H1 (cell line): ENCODE measurements at regions not wholly inside any gene's neighbourhood (a gene's known extent, or its start where the extent isn't known, plus 50 kb on each side); places are given as distances from the start of the nearest gene placed in this dataset.

Experiments used
- CTCF ChIA-PET: fragments of 300-600 bp; sonication (Branson Sonifier 250); formaldehyde crosslinking; loops from one replicate; lab custom pipeline; 2021; ENCODE audit not compliant: partially characterized antibody; lab: Charles Lee
- POLR2A ChIA-PET: fragments of 300-600 bp; sonication (Branson Sonifier 250); formaldehyde crosslinking; loops from one replicate; lab custom pipeline; 2021; ENCODE audit warnings: inconsistent platforms; ENCODE audit not compliant: partially characterized antibody; lab: Charles Lee
- DNase-seq, 2 experiments: peaks; one replicate each; pipeline versions ENCODE4 v3.0.0 to v3.0.0-alpha.2; 2010 to 2022; ENCODE audit warnings: low spot score in 2 of 2, low read depth in 1 of 2, mixed read lengths in 1 of 2
- FAIRE-seq: peaks from 2 replicates; lab custom pipeline; 2011; peaks lifted over from hg19 to GRCh38; lab: Jason Lieb, UNC
- H2AFZ ChIP-seq: 2 replicates; pipeline ENCODE4 v1.8.1; 2012; ENCODE audit warnings: low read length, inconsistent platforms
- H2AK5ac ChIP-seq: 2 replicates; pipeline ENCODE4 v1.6.1; 2013; ENCODE audit warnings: low read depth, low read length
- H2BK120ac ChIP-seq: replicated peaks from 2 replicates; pipeline ENCODE3; 2013; ENCODE audit warnings: low read depth, low read length, inconsistent platforms
- H2BK12ac ChIP-seq: 2 replicates; pipeline ENCODE4 v1.6.1; 2013; ENCODE audit warnings: low read depth, low read length
- H2BK15ac ChIP-seq: 2 replicates; pipeline ENCODE4 v1.6.1; 2013; ENCODE audit warnings: low read length
- H2BK20ac ChIP-seq: 2 replicates; pipeline ENCODE4 v1.6.1; 2013; ENCODE audit warnings: low read length
- H2BK5ac ChIP-seq: 2 replicates; pipeline ENCODE4 v1.6.1; 2013; ENCODE audit warnings: low read depth, low read length
- H3K14ac ChIP-seq: 2 replicates; pipeline ENCODE4 v1.6.1; 2013; ENCODE audit warnings: inconsistent platforms; ENCODE audit not compliant: insufficient read length
- H3K18ac ChIP-seq: 2 replicates; pipeline ENCODE4 v1.6.1; 2013; ENCODE audit warnings: low read length; ENCODE audit errors: extremely low read depth
- H3K23ac ChIP-seq: 2 replicates; pipeline ENCODE4 v1.6.1; 2013; ENCODE audit warnings: inconsistent platforms; ENCODE audit not compliant: insufficient read length
- H3K23me2 ChIP-seq: 2 replicates; pipeline ENCODE4 v1.6.1; 2013; ENCODE audit warnings: low read depth, low read length
- H3K27ac ChIP-seq: 2 replicates; pipeline ENCODE4 v1.6.1; 2011; ENCODE audit warnings: low read depth, low read length, inconsistent platforms
- H3K27me3 ChIP-seq, 4 experiments: replicated peaks in 1 of 4; 1 replicate in 1 of 4; 2 replicates in 3 of 4; pipeline versions ENCODE4 v1.6.1 to v1.8.1; 2011 to 2013; ENCODE audit warnings: low read length in 3 of 4, mild to moderate bottlenecking in 3 of 4, inconsistent platforms in 2 of 4, mixed read lengths in 2 of 4, moderate library complexity in 1 of 4; ENCODE audit not compliant: control insufficient read depth in 3 of 4, insufficient read depth in 3 of 4; ENCODE audit errors: extremely low read depth in 1 of 4
- H3K36me3 ChIP-seq, 4 experiments: 2 replicates each; pipeline versions ENCODE4 v1.6.1 to v1.8.1; 2011 to 2013; ENCODE audit warnings: mild to moderate bottlenecking in 4 of 4, low read length in 3 of 4, moderate library complexity in 2 of 4, control low read depth in 1 of 4, inconsistent platforms in 1 of 4; ENCODE audit not compliant: insufficient read depth in 4 of 4, control insufficient read depth in 2 of 4
- H3K4ac ChIP-seq: replicated peaks from 2 replicates; pipeline ENCODE3; 2013; ENCODE audit warnings: low read length, low read depth, mixed read lengths, inconsistent platforms; ENCODE audit not compliant: insufficient read length
- H3K4me1 ChIP-seq, 4 experiments: replicated peaks in 1 of 4; 1 replicate in 1 of 4; 2 replicates in 3 of 4; pipeline versions ENCODE4 v1.6.1 to v1.8.1; 2011 to 2013; ENCODE audit warnings: low read length in 3 of 4, inconsistent platforms in 2 of 4, mixed read lengths in 1 of 4; ENCODE audit not compliant: insufficient read depth in 4 of 4, control insufficient read depth in 3 of 4
- H3K4me2 ChIP-seq, 2 experiments: 2 replicates each; pipeline versions ENCODE4 v1.6.1 to v1.8.1; 2011 to 2013; ENCODE audit warnings: low read depth in 2 of 2, low read length in 2 of 2, control low read depth in 1 of 2, inconsistent platforms in 1 of 2, mild to moderate bottlenecking in 1 of 2; ENCODE audit not compliant: insufficient read depth in 1 of 2
- H3K4me3 ChIP-seq, 4 experiments: fragments of 200-600, 300-600 bp in 1 of 4; sonication (generic), shearing (Covaris generic), sonication (Bioruptor Twin) in 1 of 4; 2 replicates each; pipeline versions ENCODE4 v1.5.1 to v1.8.1; 2011 to 2016; ENCODE audit warnings: low read length in 4 of 4, low read depth in 3 of 4, control low read depth in 2 of 4, inconsistent platforms in 2 of 4, mild to moderate bottlenecking in 2 of 4, mixed read lengths in 1 of 4, moderate library complexity in 1 of 4; ENCODE audit not compliant: insufficient read depth in 2 of 4; ENCODE audit errors: extremely low read depth in 1 of 4
- H3K56ac ChIP-seq: replicated peaks from 2 replicates; pipeline ENCODE3; 2013; ENCODE audit warnings: low read depth, mild to moderate bottlenecking, mixed read lengths, low read length, inconsistent platforms; ENCODE audit not compliant: insufficient read length
- H3K79me1 ChIP-seq: 2 replicates; pipeline ENCODE4 v1.6.1; 2013; ENCODE audit warnings: low read depth, low read length, control low read depth
- H3K79me2 ChIP-seq, 2 experiments: 2 replicates each; pipeline versions ENCODE4 v1.6.1 to v1.8.1; 2012 to 2013; ENCODE audit warnings: low read length in 2 of 2, mild to moderate bottlenecking in 2 of 2, inconsistent platforms in 1 of 2; ENCODE audit not compliant: insufficient read depth in 2 of 2, control insufficient read depth in 1 of 2
- H3K9ac ChIP-seq, 4 experiments: replicated peaks in 1 of 4; 1 replicate in 1 of 4; 2 replicates in 3 of 4; pipeline versions ENCODE4 v1.6.1 to v1.8.1; 2011 to 2013; ENCODE audit warnings: low read depth in 3 of 4, low read length in 3 of 4, control low read depth in 2 of 4, mild to moderate bottlenecking in 2 of 4, moderate library complexity in 2 of 4, inconsistent platforms in 1 of 4; ENCODE audit errors: extremely low read depth in 1 of 4
- H3K9me3 ChIP-seq, 2 experiments: 2 replicates each; pipeline versions ENCODE4 v1.6.1 to v1.8.1; 2012 to 2013; ENCODE audit warnings: mild to moderate bottlenecking in 2 of 2, moderate library complexity in 2 of 2, control low read depth in 1 of 2, inconsistent platforms in 1 of 2, low read depth in 1 of 2, low read length in 1 of 2, mixed read lengths in 1 of 2; ENCODE audit not compliant: insufficient read depth in 2 of 2
- H4K20me1 ChIP-seq, 2 experiments: replicated peaks in 1 of 2; 2 replicates each; pipeline versions ENCODE3 to v1.8.1; 2011 to 2013; ENCODE audit warnings: inconsistent platforms in 2 of 2, low read length in 2 of 2, mild to moderate bottlenecking in 1 of 2; ENCODE audit not compliant: insufficient read depth in 2 of 2, control insufficient read depth in 1 of 2
- H4K5ac ChIP-seq: 2 replicates; pipeline ENCODE4 v1.6.1; 2013; ENCODE audit warnings: low read length, low read depth, mixed read lengths, inconsistent platforms; ENCODE audit not compliant: insufficient read length
- H4K8ac ChIP-seq: 2 replicates; pipeline ENCODE4 v1.8.0; 2013; ENCODE audit warnings: mild to moderate bottlenecking, moderate library complexity, low read length, inconsistent platforms; ENCODE audit not compliant: insufficient read depth; ENCODE audit errors: extremely low read depth
- H4K91ac ChIP-seq: replicated peaks from 2 replicates; pipeline ENCODE3; 2013; ENCODE audit warnings: low read length, mixed read lengths, inconsistent platforms; ENCODE audit not compliant: insufficient read length
- ATF2 ChIP-seq: IDR thresholded peaks from 2 replicates; pipeline ENCODE4 v1.6.1; 2012; ENCODE audit warnings: low read length, inconsistent platforms
- BACH1 ChIP-seq: IDR thresholded peaks from 2 replicates; pipeline ENCODE4 v1.6.1; 2012; ENCODE audit warnings: low read length, improper control_type of control experiment
- E2F6 ChIP-seq: IDR thresholded peaks from 2 replicates; pipeline ENCODE4 v1.6.1; 2012; ENCODE audit warnings: inconsistent platforms
- EGR1 ChIP-seq: IDR thresholded peaks from 2 replicates; pipeline ENCODE4 v1.6.1; 2011; ENCODE audit warnings: low read depth, low read length, borderline replicate concordance
- GTF2F1 ChIP-seq: IDR thresholded peaks from 2 replicates; pipeline ENCODE4 v1.6.1; 2012; ENCODE audit warnings: low read depth, low read length, improper control_type of control experiment, borderline replicate concordance
- KDM1A ChIP-seq: fragments of 200-600, 300-600 bp; sonication (generic); IDR thresholded peaks from 2 replicates; pipeline ENCODE4 v1.7.1; 2016; ENCODE audit warnings: mild to moderate bottlenecking, low read length, borderline replicate concordance
- SP4 ChIP-seq: IDR thresholded peaks from 2 replicates; pipeline ENCODE4 v1.6.1; 2012; ENCODE audit warnings: low read length, inconsistent platforms
- TEAD4 ChIP-seq: IDR thresholded peaks from 2 replicates; pipeline ENCODE4 v1.6.1; 2012; ENCODE audit warnings: low read depth, low read length, inconsistent platforms, mixed read lengths

GRCh38 chr2:40820319-40820718 lies 368.4 kb upstream of the SLC8A1 start:
- no peaks in the 10 kb centered on the region for H3K4me1 ChIP-seq
- no peak overlapping the region for H4K5ac ChIP-seq
- H4K20me1 ChIP-seq: no peaks in the 10 kb centered on the region
- H4K8ac ChIP-seq: no peak overlapping the region
- no peak overlapping the region for H3K23ac ChIP-seq
- H3K79me1 ChIP-seq: no peaks in the 10 kb centered on the region
- H3K79me2 ChIP-seq: no peaks in the 10 kb centered on the region
- H3K36me3 ChIP-seq: no peaks in the 10 kb centered on the region
- DNase-seq: no peak
- H3K4me2 ChIP-seq: no peak overlapping the region
- H3K14ac ChIP-seq: no peak overlapping the region
- H4K91ac ChIP-seq: no peak overlapping the region
- H2BK5ac ChIP-seq: no peak overlapping the region
- no peak overlapping the region for H2AK5ac ChIP-seq
- no peak overlapping the region for H3K18ac ChIP-seq
- no peak for TF ChIP-seq E2F6
- TF ChIP-seq SP4: no peak
- no peak for TF ChIP-seq EGR1
- TF ChIP-seq GTF2F1: no peak
- TF ChIP-seq ATF2: no peak
- no peak for TF ChIP-seq BACH1
- TF ChIP-seq KDM1A: no peak
- TF ChIP-seq TEAD4: no peak
- no peak overlapping the region for H2BK120ac ChIP-seq
- no peak overlapping the region for H3K4me3 ChIP-seq
- no peak overlapping the region for H2BK12ac ChIP-seq
- CTCF ChIA-PET: interaction anchor here (0.6 kb wide), 1 partner anchor 137 kb away, joined by 3 read pairs; no protein-coding TSS in a partner anchor
- H2BK15ac ChIP-seq: no peak overlapping the region
- no peak overlapping the region for H3K27ac ChIP-seq
- no peaks in the 10 kb centered on the region for H3K9me3 ChIP-seq
- no peak overlapping the region for H3K9ac ChIP-seq
- H3K23me2 ChIP-seq: no peaks in the 10 kb centered on the region
- POLR2A ChIA-PET: no interaction called here
- no peak overlapping the region for H3K56ac ChIP-seq
- no peak overlapping the region for H3K4ac ChIP-seq
- FAIRE-seq: no peak
- no peak overlapping the region for H2BK20ac ChIP-seq
- H3K27me3 ChIP-seq: no peaks in the 10 kb centered on the region
- no peak overlapping the region for H2AFZ ChIP-seq
